IMR-90 (cell line): ENCODE measurements at regions not wholly inside any gene's neighbourhood (a gene's known extent, or its start where the extent isn't known, plus 50 kb on each side); places are given as distances from the start of the nearest gene placed in this dataset.

ENCODE experiments used
- ATAC-seq: fragments of 200-7000 bp; cut with Tn5 transposase; 2 replicates; pipeline ENCODE4 v1.9.1; 2020; ENCODE audit warnings: low read depth, mild to moderate bottlenecking, moderate library complexity
- BruUV-seq: library from RNA; stranded (reverse); fragments of 400-500 nt; replicated peaks from 2 replicates; lab custom pipeline; 2021; lab: Mats Ljungman, UMichigan
- CTCF ChIA-PET: fragments of 300-600 bp; formaldehyde crosslinking; extraction: SDS; loops from one replicate; lab custom pipeline; 2021; ENCODE audit warnings: antibody characterized with exemption; lab: Yijun Ruan, JAX
- POLR2A ChIA-PET: fragments of 300-600 bp; sonication (Branson Sonifier 250); formaldehyde crosslinking; loops from one replicate; lab custom pipeline; 2022; ENCODE audit warnings: antibody characterized with exemption; ENCODE audit not compliant: unreplicated experiment; lab: Charles Lee
- DNase-seq: peaks from one replicate; pipeline ENCODE4 v3.0.0; 2013
- H2AFZ ChIP-seq: replicated peaks from 2 replicates; pipeline ENCODE3; 2013; ENCODE audit warnings: low read length, mild to moderate bottlenecking; ENCODE audit not compliant: poor library complexity
- H2AK5ac ChIP-seq: 2 replicates; pipeline ENCODE4 v1.6.1; 2013; ENCODE audit warnings: low read depth, low read length, inconsistent platforms
- H2AK9ac ChIP-seq: replicated peaks from 2 replicates; pipeline ENCODE3; 2013; ENCODE audit warnings: mild to moderate bottlenecking, low read depth, low read length, moderate library complexity; ENCODE audit not compliant: poor library complexity
- H2BK120ac ChIP-seq: 2 replicates; pipeline ENCODE4 v1.6.1; 2013; ENCODE audit warnings: low read depth, low read length, inconsistent platforms
- H2BK15ac ChIP-seq: 3 replicates; pipeline ENCODE4 v1.6.1; 2013; ENCODE audit warnings: low read depth, low read length, inconsistent platforms
- H2BK20ac ChIP-seq: 2 replicates; pipeline ENCODE4 v1.6.1; 2013; ENCODE audit warnings: low read depth, mild to moderate bottlenecking, inconsistent platforms, low read length, moderate library complexity
- H2BK5ac ChIP-seq: 2 replicates; pipeline ENCODE4 v1.6.1; 2013; ENCODE audit warnings: mild to moderate bottlenecking, low read depth, low read length, inconsistent platforms; ENCODE audit not compliant: poor library complexity, severe bottlenecking
- H3K14ac ChIP-seq: replicated peaks from 2 replicates; pipeline ENCODE4 v1.6.1; 2013; ENCODE audit warnings: low read depth, low read length, inconsistent platforms
- H3K18ac ChIP-seq: 2 replicates; pipeline ENCODE4 v1.6.1; 2013; ENCODE audit warnings: low read depth, low read length, control low read depth
- H3K23ac ChIP-seq: 2 replicates; pipeline ENCODE4 v1.6.1; 2013; ENCODE audit warnings: low read depth, low read length, inconsistent platforms
- H3K27ac ChIP-seq: 2 replicates; pipeline ENCODE4 v1.5.1; 2013; ENCODE audit warnings: mild to moderate bottlenecking, control low read depth, low read length; ENCODE audit not compliant: insufficient read depth
- H3K27me3 ChIP-seq: 2 replicates; pipeline ENCODE4 v1.6.1; 2013; ENCODE audit warnings: low read length; ENCODE audit not compliant: control insufficient read depth, insufficient read depth
- H3K36me3 ChIP-seq: 2 replicates; pipeline ENCODE4 v1.6.1; 2013; ENCODE audit warnings: low read length, mixed read lengths; ENCODE audit not compliant: control insufficient read depth, insufficient read depth
- H3K4ac ChIP-seq: 2 replicates; pipeline ENCODE4 v1.6.1; 2013; ENCODE audit warnings: low read depth, low read length, inconsistent platforms
- H3K4me1 ChIP-seq: 2 replicates; pipeline ENCODE4 v1.6.1; 2013; ENCODE audit warnings: low read length, mixed read lengths; ENCODE audit not compliant: control insufficient read depth, insufficient read depth
- H3K4me2 ChIP-seq: 2 replicates; pipeline ENCODE4 v1.6.1; 2013; ENCODE audit warnings: low read depth, mild to moderate bottlenecking, control low read depth, low read length, moderate library complexity
- H3K4me3 ChIP-seq: 2 replicates; pipeline ENCODE4 v1.5.1; 2013; ENCODE audit warnings: low read depth, mild to moderate bottlenecking, control low read depth, low read length, moderate library complexity; ENCODE audit not compliant: insufficient read depth
- H3K56ac ChIP-seq: 2 replicates; pipeline ENCODE4 v1.6.1; 2013; ENCODE audit warnings: low read length, inconsistent platforms; ENCODE audit not compliant: insufficient read depth; ENCODE audit errors: extremely low read depth
- H3K79me1 ChIP-seq, 2 experiments: 2 replicates each; pipeline ENCODE4 v1.6.1; 2013; ENCODE audit warnings: low read length in 2 of 2, inconsistent platforms in 1 of 2, low read depth in 1 of 2
- H3K9ac ChIP-seq: 2 replicates; pipeline ENCODE4 v1.6.1; 2013; ENCODE audit warnings: low read depth, low read length, control low read depth
- H3K9me1 ChIP-seq: 2 replicates; pipeline ENCODE4 v1.6.1; 2013; ENCODE audit warnings: low read length, inconsistent platforms; ENCODE audit not compliant: insufficient read depth
- H3K9me3 ChIP-seq: 2 replicates; pipeline ENCODE4 v1.6.1; 2013; ENCODE audit warnings: low read length; ENCODE audit not compliant: control insufficient read depth, insufficient read depth
- H4K20me1 ChIP-seq: 2 replicates; pipeline ENCODE4 v1.6.1; 2013; ENCODE audit warnings: low read length, inconsistent platforms; ENCODE audit not compliant: insufficient read depth
- H4K5ac ChIP-seq: 2 replicates; pipeline ENCODE4 v1.6.1; 2013; ENCODE audit warnings: mild to moderate bottlenecking, low read depth, low read length, control low read depth
- H4K8ac ChIP-seq, 2 experiments: 2 replicates each; pipeline ENCODE4 v1.6.1; 2013; ENCODE audit warnings: low read depth in 2 of 2, low read length in 2 of 2, control low read depth in 1 of 2, inconsistent platforms in 1 of 2
- H4K91ac ChIP-seq: 2 replicates; pipeline ENCODE4 v1.6.1; 2013; ENCODE audit warnings: low read depth, low read length, inconsistent platforms; ENCODE audit not compliant: insufficient read depth
- CEBPB ChIP-seq: IDR thresholded peaks from 2 replicates; pipeline ENCODE4 v1.6.1; 2012; ENCODE audit warnings: low read depth, low read length, improper control_type of control experiment
- CHD1 ChIP-seq: IDR thresholded peaks from 2 replicates; pipeline ENCODE4 v1.6.1; 2012; ENCODE audit warnings: low read depth, low read length, improper control_type of control experiment
- CTCF ChIP-seq: conservative IDR thresholded peaks from 2 replicates; pipeline ENCODE4 v1.5.1; 2012; ENCODE audit warnings: mild to moderate bottlenecking, low read depth, low read length, improper control_type of control experiment
- FOS ChIP-seq: fragments of 150-350 bp; IDR thresholded peaks from 2 replicates; pipeline ENCODE4 v1.6.1; 2016; ENCODE audit warnings: low read depth, low read length
- MAFK ChIP-seq: IDR thresholded peaks from 2 replicates; pipeline ENCODE4 v1.6.1; 2012; ENCODE audit warnings: low read depth, low read length, improper control_type of control experiment
- MAZ ChIP-seq: IDR thresholded peaks from 2 replicates; pipeline ENCODE4 v1.6.1; 2012; ENCODE audit warnings: low read depth, mild to moderate bottlenecking, low read length, improper control_type of control experiment, moderate library complexity, borderline replicate concordance
- POLR2A ChIP-seq: IDR thresholded peaks from 2 replicates; pipeline ENCODE4 v1.6.1; 2012; ENCODE audit warnings: mild to moderate bottlenecking, low read depth, low read length
- RAD21 ChIP-seq: IDR thresholded peaks from 2 replicates; pipeline ENCODE4 v1.6.1; 2012; ENCODE audit warnings: low read length, improper control_type of control experiment
- RFX5 ChIP-seq: IDR thresholded peaks from 2 replicates; pipeline ENCODE4 v1.8.0; 2012; ENCODE audit warnings: low read depth, mild to moderate bottlenecking, low read length, moderate library complexity
- SMC3 ChIP-seq: fragments of 150-350 bp; IDR thresholded peaks from 2 replicates; pipeline ENCODE4 v1.6.1; 2016; ENCODE audit warnings: low read depth, mild to moderate bottlenecking, antibody characterized with exemption, low read length, moderate library complexity
- WGBS, 2 experiments: methylation state at CpG; one replicate each; pipeline versions ENCODE4 v1.1.5 to v1.1.7; 2013; ENCODE audit warnings: missing lambda C conversion rate in 2 of 2; ENCODE audit not compliant: insufficient read length in 1 of 2; ENCODE audit errors: extremely low coverage in 2 of 2; 5-methylcytosine and 5-hydroxymethylcytosine counted together
- dilution Hi-C: fragments of 300-500 bp; cut with HindIII; formaldehyde crosslinking; loops from one replicate; pipeline ENCODE4 v1.14.3; 2018; ENCODE audit warnings: low sequenced_read_pairs; ENCODE audit not compliant: unreplicated experiment
- in situ Hi-C: fragments of 300-500 bp; cut with MboI; formaldehyde crosslinking; loops from 3 replicates; pipeline ENCODE4 v1.14.3; 2019; ENCODE audit warnings: low sequenced_read_pairs, inconsistent platforms, mixed read lengths
- intact Hi-C: fragments of 100-400 bp; cut with micrococcal nuclease; formaldehyde crosslinking; loops from 2 replicates; pipeline ENCODE4 v1.10.0; 2022
- TF ChIP-seq, protein P1 (sequence below): fragments of 150-350 bp; IDR thresholded peaks from 2 replicates; pipeline ENCODE4 v1.6.1; 2016; ENCODE audit warnings: low read depth, mild to moderate bottlenecking, low read length, moderate library complexity, borderline replicate concordance

DNA sequence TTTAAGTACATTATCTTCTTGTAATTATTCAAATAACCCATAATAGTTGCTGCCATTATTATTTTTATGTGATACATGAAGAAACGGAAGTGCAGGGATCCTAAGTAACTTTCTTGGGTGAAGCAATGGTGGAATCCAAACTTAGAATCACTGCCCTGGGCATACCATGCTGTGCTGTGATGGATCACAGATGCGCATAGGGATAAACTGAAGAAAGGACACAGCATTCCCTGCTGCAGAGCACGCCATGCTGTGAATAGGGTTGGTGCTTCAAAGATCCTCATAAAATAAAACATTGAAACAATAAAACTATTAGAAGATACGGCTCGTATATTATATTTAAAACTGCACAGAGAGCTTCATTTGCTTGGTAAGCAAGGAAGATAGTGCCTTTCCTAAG lies 211.7 kb upstream of the ADAMTS16 start:
- CTCF ChIA-PET, result no interaction called here
- in situ Hi-C loops, result no loop called here
- no peak overlapping the region for H4K91ac ChIP-seq
- H3K9me1 ChIP-seq, result no peaks in the 10 kb centered on the region
- H2AK9ac ChIP-seq, result no peak overlapping the region
- no peak overlapping the region for H4K8ac ChIP-seq
- no peak overlapping the region for H4K5ac ChIP-seq
- no peak overlapping the region for H2AFZ ChIP-seq
- POLR2A ChIA-PET, result no interaction called here
- no peak overlapping the region for H3K4me2 ChIP-seq
- no peak overlapping the region for H3K4ac ChIP-seq
- no peak overlapping the region for H3K4me3 ChIP-seq
- TF ChIP-seq FOS (no peak), RFX5 (no peak), RAD21 (no peak), MAZ (no peak), CTCF (no peak), SMC3 (no peak), CEBPB (no peak), MAFK (no peak), POLR2A (no peak), CHD1 (no peak)
- TF ChIP-seq, protein P1, sequence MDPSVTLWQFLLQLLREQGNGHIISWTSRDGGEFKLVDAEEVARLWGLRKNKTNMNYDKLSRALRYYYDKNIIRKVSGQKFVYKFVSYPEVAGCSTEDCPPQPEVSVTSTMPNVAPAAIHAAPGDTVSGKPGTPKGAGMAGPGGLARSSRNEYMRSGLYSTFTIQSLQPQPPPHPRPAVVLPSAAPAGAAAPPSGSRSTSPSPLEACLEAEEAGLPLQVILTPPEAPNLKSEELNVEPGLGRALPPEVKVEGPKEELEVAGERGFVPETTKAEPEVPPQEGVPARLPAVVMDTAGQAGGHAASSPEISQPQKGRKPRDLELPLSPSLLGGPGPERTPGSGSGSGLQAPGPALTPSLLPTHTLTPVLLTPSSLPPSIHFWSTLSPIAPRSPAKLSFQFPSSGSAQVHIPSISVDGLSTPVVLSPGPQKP, result no peak
- no peak overlapping the region for H3K56ac ChIP-seq
- DNase-seq (no peak), ATAC-seq (no peak)
- no peak overlapping the region for H2BK5ac ChIP-seq
- no peak overlapping the region for H3K23ac ChIP-seq
- no peak overlapping the region for H3K27ac ChIP-seq
- no peak overlapping the region for H2BK15ac ChIP-seq
- no peak overlapping the region for H3K18ac ChIP-seq
- H3K9ac ChIP-seq, result no peak overlapping the region
- no peak overlapping the region for H2BK20ac ChIP-seq
- peaks cover 13% of the 10 kb centered on the region for H3K9me3 ChIP-seq
- H2BK120ac ChIP-seq, result no peak overlapping the region
- no peaks in the 10 kb centered on the region for H3K79me1 ChIP-seq
- intact Hi-C loops, result no loop called here
- no CpG with 5 or more reads among the region's 5 CpGs for WGBS, 2 experiments
- no TSS peak for BruUV-seq
- H3K27me3 ChIP-seq, result no peaks in the 10 kb centered on the region
- no peaks in the 10 kb centered on the region for H4K20me1 ChIP-seq
- no peaks in the 10 kb centered on the region for H3K4me1 ChIP-seq
- no peak overlapping the region for H3K14ac ChIP-seq
- H2AK5ac ChIP-seq, result no peak overlapping the region
- dilution Hi-C loops, result no loop called here
- H3K36me3 ChIP-seq, result no peaks in the 10 kb centered on the region
